Spleen (tissue), 7 donors: ENCODE measurements at regions not wholly inside any gene's neighbourhood (a gene's known extent, or its start where the extent isn't known, plus 50 kb on each side); places are given as distances from the start of the nearest gene placed in this dataset.

Source experiments
- CTCF ChIP-seq, 11 experiments: fragments of 200-600 bp in 7 of 11; fragments of 450-650 bp in 4 of 11; sonication (generic) in 4 of 11; IDR thresholded peaks in 8 of 11; conservative IDR thresholded peaks in 3 of 11; 1 replicate in 7 of 11; 2 replicates in 4 of 11; pipeline versions ENCODE4 v1.4.0 to v1.8.0; 2016 to 2021; ENCODE audit warnings: antibody characterized with exemption in 11 of 11, inconsistent platforms in 4 of 11, mild to moderate bottlenecking in 1 of 11
- POLR2A ChIP-seq, 3 donors: fragments of 450-650 bp; IDR thresholded peaks; one replicate each; pipeline ENCODE4 v1.5.1; 2017; ENCODE audit warnings: antibody characterized with exemption in 3 of 3, mild to moderate bottlenecking in 1 of 3
- POLR2AphosphoS5 ChIP-seq, 3 donors: sonication (generic); formaldehyde crosslinking; IDR thresholded peaks; one replicate each; pipeline ENCODE4 v1.5.1; 2017; ENCODE audit warnings: antibody characterized with exemption in 3 of 3
- donor health status: DM: no; HTN: no; CAD: no; lungs with moderate emphysema.
- donor health status: DM: no; HTN: no; CAD: no.
- donor health status: DM: no; HTN: no; CAD: no.

- no peak for TF ChIP-seq CTCF (IDR thresholded peaks at IDR 0.05 in 8 of 11, conservative IDR thresholded peaks at IDR 0.05 in 3 of 11)
- no peak for TF ChIP-seq POLR2AphosphoS5 (IDR thresholded peaks at IDR 0.05)
- TF ChIP-seq POLR2A (IDR thresholded peaks at IDR 0.05): no peak
These were observed 91.8 kb upstream of the MVB12B start for GRCh38 chr9:126234681-126235335.
